ENCODE measurements at regions not wholly inside any gene's neighbourhood (a gene's known extent, or its start where the extent isn't known, plus 50 kb on each side); places are given as distances from the start of the nearest gene placed in this dataset.

- TF ChIP-seq, protein P1, sequence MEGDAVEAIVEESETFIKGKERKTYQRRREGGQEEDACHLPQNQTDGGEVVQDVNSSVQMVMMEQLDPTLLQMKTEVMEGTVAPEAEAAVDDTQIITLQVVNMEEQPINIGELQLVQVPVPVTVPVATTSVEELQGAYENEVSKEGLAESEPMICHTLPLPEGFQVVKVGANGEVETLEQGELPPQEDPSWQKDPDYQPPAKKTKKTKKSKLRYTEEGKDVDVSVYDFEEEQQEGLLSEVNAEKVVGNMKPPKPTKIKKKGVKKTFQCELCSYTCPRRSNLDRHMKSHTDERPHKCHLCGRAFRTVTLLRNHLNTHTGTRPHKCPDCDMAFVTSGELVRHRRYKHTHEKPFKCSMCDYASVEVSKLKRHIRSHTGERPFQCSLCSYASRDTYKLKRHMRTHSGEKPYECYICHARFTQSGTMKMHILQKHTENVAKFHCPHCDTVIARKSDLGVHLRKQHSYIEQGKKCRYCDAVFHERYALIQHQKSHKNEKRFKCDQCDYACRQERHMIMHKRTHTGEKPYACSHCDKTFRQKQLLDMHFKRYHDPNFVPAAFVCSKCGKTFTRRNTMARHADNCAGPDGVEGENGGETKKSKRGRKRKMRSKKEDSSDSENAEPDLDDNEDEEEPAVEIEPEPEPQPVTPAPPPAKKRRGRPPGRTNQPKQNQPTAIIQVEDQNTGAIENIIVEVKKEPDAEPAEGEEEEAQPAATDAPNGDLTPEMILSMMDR (IDR thresholded peaks at IDR 0.05; ENCODE audit: insufficient read depth, low read length), result no peak
- no peak for TF ChIP-seq REST (IDR thresholded peaks at IDR 0.05; ENCODE audit: insufficient replicate concordance, low read depth)
Observed at GRCh38 chr6:112799889-112800288, 452.8 kb downstream of the RFPL4B start.
